Activated B cell treated with CpG ODN at 0.5 μM for 24 hours (primary cell): ENCODE measurements at regions not wholly inside any gene's neighbourhood (a gene's known extent, or its start where the extent isn't known, plus 50 kb on each side); places are given as distances from the start of the nearest gene placed in this dataset.

ENCODE experiments used
- ATAC-seq: fragments of 200-7000 bp; cut with Tn5 transposase; one replicate; pipeline ENCODE4 v1.10.0; 2021; ENCODE audit warnings: low read depth, mild to moderate bottlenecking, moderate library complexity
- CTCF ChIA-PET: fragments of 350-600 bp; sonication (Branson Sonifier 250); formaldehyde crosslinking; loops from one replicate; lab custom pipeline; 2021; ENCODE audit warnings: antibody characterized with exemption; lab: Charles Lee
- POLR2A ChIA-PET: fragments of 350-600 bp; sonication (Branson Sonifier 250); formaldehyde crosslinking; loops from one replicate; lab custom pipeline; 2021; ENCODE audit warnings: antibody characterized with exemption; lab: Charles Lee
- DNase-seq: peaks from one replicate; pipeline ENCODE4 v3.0.0; 2022
- H3K27ac Mint-ChIP-seq: one replicate; pipeline ENCODE4 v1.8.0; 2020; ENCODE audit warnings: mixed read lengths
- H3K27me3 Mint-ChIP-seq: one replicate; pipeline ENCODE4 v1.8.0; 2021; ENCODE audit warnings: mixed read lengths
- H3K36me3 Mint-ChIP-seq: one replicate; pipeline ENCODE4 v1.8.0; 2021; ENCODE audit warnings: low read depth, mixed read lengths
- H3K4me1 Mint-ChIP-seq: one replicate; pipeline ENCODE4 v1.8.0; 2021; ENCODE audit warnings: mixed read lengths
- H3K4me3 Mint-ChIP-seq: one replicate; pipeline ENCODE4 v1.8.0; 2020; ENCODE audit warnings: mild to moderate bottlenecking, mixed read lengths
- H3K9me3 Mint-ChIP-seq: one replicate; pipeline ENCODE4 v1.8.0; 2020; ENCODE audit warnings: mixed read lengths
- CTCF ChIP-seq: fragments of 200-600 bp; IDR thresholded peaks from one replicate; pipeline ENCODE4 v1.8.0; 2022; ENCODE audit warnings: antibody characterized with exemption, mild to moderate bottlenecking
- intact Hi-C: fragments of 100-400 bp; cut with micrococcal nuclease; formaldehyde crosslinking; loops from one replicate; pipeline ENCODE4 v1.15.1; 2024

GRCh38 chr2:20552847-20553246 lies 98.1 kb downstream of the HS1BP3 start:
- Mint-ChIP-seq H3K36me3 (no peaks in the 10 kb centered on the region), H3K4me1 (peaks cover 3% of the 10 kb centered on the region), H3K4me3 (no peak overlapping the region), H3K27ac (no peak overlapping the region), H3K27me3 (no peaks in the 10 kb centered on the region), H3K9me3 (no peaks in the 10 kb centered on the region)
- DNase-seq (no peak), ATAC-seq (no peak)
- ChIA-PET POLR2A (no interaction called here), CTCF (no interaction called here)
- TF ChIP-seq CTCF = no peak
- intact Hi-C loops = no loop called here

- intact Hi-C loops = no loop called here
- Mint-ChIP-seq H3K9me3 (no peaks in the 10 kb centered on the region), H3K27me3 (peaks cover 2% of the 10 kb centered on the region), H3K4me1 (peaks cover 3% of the 10 kb centered on the region), H3K27ac (no peak overlapping the region), H3K36me3 (no peaks in the 10 kb centered on the region), H3K4me3 (no peak overlapping the region)
- TF ChIP-seq CTCF = no peak
- ChIA-PET CTCF (no interaction called here), POLR2A (no interaction called here)
- DNase-seq (no peak), ATAC-seq (no peak)
Observed at GRCh38 chr2:20553580-20553979, 97.3 kb downstream of the HS1BP3 start.

GRCh38 chr2:20555954-20556353 lies 94.9 kb downstream of the HS1BP3 start:
- no peak for TF ChIP-seq CTCF
- intact Hi-C loops = no loop called here
- ATAC-seq = no peak
- Mint-ChIP-seq H3K27me3 (peaks cover 6% of the 10 kb centered on the region), H3K27ac (no peak overlapping the region), H3K4me1 (peaks cover 3% of the 10 kb centered on the region), H3K36me3 (no peaks in the 10 kb centered on the region), H3K9me3 (no peaks in the 10 kb centered on the region), H3K4me3 (no peak overlapping the region)
- CTCF ChIA-PET = no interaction called here
- POLR2A ChIA-PET = interaction anchor here (0.6 kb wide), 1 partner anchor 32 kb away, joined by 4 read pairs; no protein-coding TSS in a partner anchor
- no peak for DNase-seq

GRCh38 chr2:20556756-20557155 lies 94.1 kb downstream of the HS1BP3 start:
- Mint-ChIP-seq H3K4me3 (no peak overlapping the region), H3K27me3 (peaks cover 8% of the 10 kb centered on the region), H3K4me1 (peaks cover 3% of the 10 kb centered on the region), H3K9me3 (no peaks in the 10 kb centered on the region), H3K27ac (no peak overlapping the region), H3K36me3 (no peaks in the 10 kb centered on the region)
- ATAC-seq = no peak
- ChIA-PET POLR2A (no interaction called here), CTCF (no interaction called here)
- no peak for DNase-seq
- intact Hi-C loops = no loop called here
- no peak for TF ChIP-seq CTCF

GRCh38 chr2:20557226-20557625 lies 93.7 kb downstream of the HS1BP3 start:
- Mint-ChIP-seq H3K4me1 (peaks cover 3% of the 10 kb centered on the region), H3K27me3 (peaks cover 8% of the 10 kb centered on the region), H3K9me3 (no peaks in the 10 kb centered on the region), H3K27ac (no peak overlapping the region), H3K4me3 (no peak overlapping the region), H3K36me3 (no peaks in the 10 kb centered on the region)
- ChIA-PET POLR2A (no interaction called here), CTCF (no interaction called here)
- ATAC-seq (no peak), DNase-seq (no peak)
- TF ChIP-seq CTCF = no peak
- intact Hi-C loops = no loop called here
